ENCODE measurements at regions not wholly inside any gene's neighbourhood (a gene's known extent, or its start where the extent isn't known, plus 50 kb on each side); places are given as distances from the start of the nearest gene placed in this dataset.
"Not testable (repeated sequence)": the region's sequence is repeated elsewhere in the genome, so short reads cannot be mapped to it uniquely, and the experiment has no call there.

DNA sequence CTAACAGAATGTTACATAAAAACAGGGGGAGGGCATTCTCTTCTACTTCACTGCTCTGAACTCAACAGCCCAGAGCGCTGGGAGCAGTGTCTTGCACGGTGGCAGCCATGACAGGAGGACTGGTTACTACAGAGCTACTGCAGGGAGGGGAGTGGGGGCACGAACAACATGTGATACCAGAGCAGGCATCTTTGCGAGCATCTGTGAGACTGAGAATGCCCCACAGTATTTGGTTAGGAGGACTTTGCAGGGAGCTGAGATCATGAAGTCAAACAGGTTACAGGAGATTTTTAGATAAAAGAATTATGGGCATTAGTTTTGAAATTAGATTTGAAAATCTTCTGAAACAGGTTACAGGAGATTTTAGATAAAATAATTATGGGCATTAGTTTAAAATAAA lies 58.8 kb upstream of the GOLGA8B start:
- Mint-ChIP-seq H3K36me3 (no peaks in the 10 kb centered on the region), H3K4me3 (no peak overlapping the region), H3K4me1 (no peaks in the 10 kb centered on the region), H3K9me3 (peaks cover 7% of the 10 kb centered on the region), H3K27me3 (ENCODE audit: low read depth) (peaks cover 13% of the 10 kb centered on the region), H3K27ac (no peak overlapping the region)
- TF ChIP-seq CTCF (IDR thresholded peaks at IDR 0.05; ENCODE audit: unreplicated experiment), result no peak
- DNase-seq (ENCODE audit: low spot score in 2 of 2, unreplicated experiment in 2 of 2), result no peak

GRCh38 chr15:34640661-34641060 lies 57.2 kb upstream of the GOLGA8B start:
- H3K9me3 Mint-ChIP-seq, result peaks cover 7% of the 10 kb centered on the region
- no peak overlapping the region for H3K27ac Mint-ChIP-seq
- DNase-seq (ENCODE audit: low spot score in 2 of 2, unreplicated experiment in 2 of 2), result no peak
- no peaks in the 10 kb centered on the region for H3K36me3 Mint-ChIP-seq
- H3K27me3 Mint-ChIP-seq (ENCODE audit: low read depth), result peaks cover 2% of the 10 kb centered on the region
- TF ChIP-seq CTCF (IDR thresholded peaks at IDR 0.05; ENCODE audit: unreplicated experiment), result no peak
- H3K4me1 Mint-ChIP-seq, result no peaks in the 10 kb centered on the region
- no peak overlapping the region for H3K4me3 Mint-ChIP-seq

DNA sequence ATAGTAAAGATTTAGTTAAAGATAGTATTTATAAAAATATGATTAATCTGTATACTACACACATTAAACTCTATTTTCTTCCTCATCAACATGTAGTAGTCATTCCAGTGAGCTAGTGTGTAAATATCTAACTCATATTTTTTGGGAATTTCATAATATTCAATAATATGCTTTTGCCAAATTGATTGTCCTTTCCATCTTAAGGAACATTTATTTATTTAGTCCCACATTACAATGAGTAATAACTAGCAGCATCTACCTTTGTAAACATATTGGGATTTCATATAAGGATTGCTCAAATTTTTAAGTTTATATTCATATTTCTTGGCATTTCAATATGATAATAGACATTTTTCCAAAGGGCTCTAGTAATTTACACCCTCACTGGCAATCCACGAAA lies 53.9 kb upstream of the GOLGA8B start:
- H3K27ac Mint-ChIP-seq, result no peak overlapping the region
- peaks cover 10% of the 10 kb centered on the region for H3K9me3 Mint-ChIP-seq
- no peak for DNase-seq (ENCODE audit: low spot score in 2 of 2, unreplicated experiment in 2 of 2)
- H3K4me1 Mint-ChIP-seq, result no peaks in the 10 kb centered on the region
- no peaks in the 10 kb centered on the region for H3K27me3 Mint-ChIP-seq (ENCODE audit: low read depth)
- TF ChIP-seq CTCF (IDR thresholded peaks at IDR 0.05; ENCODE audit: unreplicated experiment), result no peak
- no peaks in the 10 kb centered on the region for H3K36me3 Mint-ChIP-seq
- no peak overlapping the region for H3K4me3 Mint-ChIP-seq

GRCh38 chr15:34633602-34634001 lies 50.2 kb upstream of the GOLGA8B start:
- H3K27me3 Mint-ChIP-seq (ENCODE audit: low read depth); H3K36me3 Mint-ChIP-seq; H3K9me3 Mint-ChIP-seq; H3K27ac Mint-ChIP-seq; H3K4me3 Mint-ChIP-seq; H3K4me1 Mint-ChIP-seq; DNase-seq (ENCODE audit: low spot score in 2 of 2, unreplicated experiment in 2 of 2): not testable (repeated sequence)
